GM21381 (cell line): ENCODE measurements at regions not wholly inside any gene's neighbourhood (a gene's known extent, or its start where the extent isn't known, plus 50 kb on each side); places are given as distances from the start of the nearest gene placed in this dataset.
"Not testable (repeated sequence)": the region's sequence is repeated elsewhere in the genome, so short reads cannot be mapped to it uniquely, and the experiment has no call there.

Experiments used
- ATAC-seq: cut with Tn5 transposase; IDR thresholded peaks from one replicate; pipeline ENCODE4 v1.9.1; 2021; ENCODE audit warnings: mild to moderate bottlenecking, moderate library complexity; ENCODE audit not compliant: unreplicated experiment

- no peak for ATAC-seq
These were observed 146.0 kb upstream of the RMP24 start for GRCh38 chr18:35826477-35826876.

GRCh38 chr18:35827275-35827902, 145.1 kb upstream of the RMP24 start:
- no peak for ATAC-seq

- ATAC-seq = no peak
These were observed 144.6 kb upstream of the RMP24 start for GRCh38 chr18:35827903-35828275.

- no peak for ATAC-seq
These were observed 143.9 kb upstream of the RMP24 start for GRCh38 chr18:35828591-35828990.

GRCh38 chr18:35835366-35835765, 137.1 kb upstream of the RMP24 start:
- ATAC-seq = no peak

GRCh38 chr18:35835833-35836232, 136.6 kb upstream of the RMP24 start:
- ATAC-seq = peak; percentile 92

GRCh38 chr18:35836932-35837331, 135.5 kb upstream of the RMP24 start:
- no peak for ATAC-seq

GRCh38 chr18:35837922-35838496, 134.5 kb upstream of the RMP24 start:
- ATAC-seq = no peak

- no peak for ATAC-seq
These were observed 131.2 kb upstream of the RMP24 start for GRCh38 chr18:35841283-35841682.

GRCh38 chr18:35842536-35842935, 129.9 kb upstream of the RMP24 start:
- ATAC-seq = no peak

GRCh38 chr18:35848321-35848720, 124.2 kb upstream of the RMP24 start:
- ATAC-seq = not testable (repeated sequence)

GRCh38 chr18:35849241-35849640, 123.2 kb upstream of the RMP24 start:
- not testable (repeated sequence) for ATAC-seq

- no peak for ATAC-seq
These were observed 121.1 kb upstream of the RMP24 start for GRCh38 chr18:35851286-35851970.

GRCh38 chr18:35852786-35853185, 119.7 kb upstream of the RMP24 start:
- no peak for ATAC-seq

GRCh38 chr18:35854095-35854494, 118.4 kb upstream of the RMP24 start:
- ATAC-seq = no peak

- no peak for ATAC-seq
These were observed 116.3 kb upstream of the RMP24 start for GRCh38 chr18:35856178-35856577.

- not testable (repeated sequence) for ATAC-seq
These were observed 115.8 kb upstream of the RMP24 start for GRCh38 chr18:35856721-35857120.

GRCh38 chr18:35857581-35857980, 114.9 kb upstream of the RMP24 start:
- ATAC-seq = not testable (repeated sequence)

- peak; percentile 62 for ATAC-seq
These were observed 110.9 kb upstream of the RMP24 start for GRCh38 chr18:35861367-35862118.

- ATAC-seq = no peak
These were observed 110.3 kb upstream of the RMP24 start for GRCh38 chr18:35862119-35862640.

GRCh38 chr18:35864916-35865315, 107.6 kb upstream of the RMP24 start:
- ATAC-seq = no peak
